Keratinocyte (primary cell): ENCODE measurements at regions not wholly inside any gene's neighbourhood (a gene's known extent, or its start where the extent isn't known, plus 50 kb on each side); places are given as distances from the start of the nearest gene placed in this dataset.

Experiments
- CTCF ChIP-seq, 3 experiments: IDR thresholded peaks in 1 of 3; conservative IDR thresholded peaks in 1 of 3; optimal IDR thresholded peaks in 1 of 3; 2 replicates in 2 of 3; 3 replicates in 1 of 3; pipeline versions ENCODE3 to v1.5.1; 2011; ENCODE audit warnings: low read length in 3 of 3, mild to moderate bottlenecking in 3 of 3, moderate library complexity in 2 of 3, control low read depth in 1 of 3, inconsistent platforms in 1 of 3; ENCODE audit not compliant: insufficient read depth in 2 of 3; ENCODE audit errors: extremely low read depth in 1 of 3
- EZH2 ChIP-seq: IDR thresholded peaks from one replicate; pipeline ENCODE4 v1.6.1; 2012; ENCODE audit warnings: inconsistent platforms, mild to moderate bottlenecking, low read length, moderate library complexity

GRCh38 chr1:58158506-58159433 is 387.8 kb downstream of the OMA1 start:
- TF ChIP-seq CTCF (optimal IDR thresholded peaks at IDR 0.05 in 1 of 3, IDR thresholded peaks at IDR 0.05 in 1 of 3, conservative IDR thresholded peaks at IDR 0.05 in 1 of 3; ENCODE audit: extremely low read depth in 1 of 3, insufficient read depth in 2 of 3, low read length in 3 of 3) (no peak), EZH2 (no peak)
